ENCODE measurements at regions not wholly inside any gene's neighbourhood (a gene's known extent, or its start where the extent isn't known, plus 50 kb on each side); places are given as distances from the start of the nearest gene placed in this dataset.

DNA sequence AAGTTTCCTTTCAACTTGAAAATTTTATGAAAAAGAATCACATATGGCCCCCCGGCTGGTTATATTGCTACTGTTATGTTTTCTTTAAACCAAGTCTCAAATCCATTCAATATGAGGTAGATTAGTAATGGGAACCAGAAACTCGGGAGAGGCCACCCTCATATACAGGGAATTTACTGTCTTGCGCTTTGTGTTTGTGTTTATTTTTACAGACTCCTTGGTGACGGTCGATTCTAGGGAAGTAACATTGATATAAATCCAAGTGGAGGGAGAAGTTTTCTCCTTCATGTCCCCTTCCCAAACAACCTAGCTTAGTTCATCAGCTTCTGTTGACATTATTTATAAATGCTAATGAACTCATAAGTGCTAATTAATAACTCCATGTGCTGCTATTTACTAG lies 163.5 kb upstream of the LMO4 start:
- no peak for DNase-seq (ENCODE audit: low spot score)

DNA sequence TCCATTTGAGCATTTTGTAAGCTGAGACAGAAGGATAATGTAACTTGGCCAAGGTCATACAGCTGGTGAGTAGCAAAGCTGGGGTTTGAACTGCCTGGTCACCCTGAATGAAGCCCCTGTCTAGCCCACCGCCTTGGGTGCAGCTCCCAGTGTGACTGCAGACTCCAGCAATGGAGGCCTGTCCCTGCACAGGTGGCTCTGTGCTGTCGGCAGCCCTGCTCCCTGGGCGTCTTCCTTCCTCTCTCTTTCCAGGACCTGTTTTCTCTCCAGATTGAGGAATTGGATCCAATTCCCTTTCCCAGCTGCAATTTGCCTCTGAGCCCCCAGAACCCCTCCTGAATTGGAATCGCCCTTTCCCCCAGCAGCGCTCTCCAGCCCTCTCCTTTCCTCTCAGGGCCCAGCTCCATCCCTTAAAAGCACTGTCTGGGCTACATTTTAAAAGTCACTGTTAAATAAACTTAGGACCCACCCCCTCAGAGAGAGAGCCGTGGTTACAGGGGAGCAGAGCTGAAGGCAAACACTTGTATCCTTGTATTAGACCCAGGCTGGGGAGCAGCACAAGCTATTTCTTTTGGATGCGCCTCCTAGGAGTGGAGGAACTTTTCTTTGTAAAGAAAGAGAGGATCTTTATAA lies 161.4 kb upstream of the LMO4 start:
- DNase-seq (ENCODE audit: low spot score), result no peak

DNA sequence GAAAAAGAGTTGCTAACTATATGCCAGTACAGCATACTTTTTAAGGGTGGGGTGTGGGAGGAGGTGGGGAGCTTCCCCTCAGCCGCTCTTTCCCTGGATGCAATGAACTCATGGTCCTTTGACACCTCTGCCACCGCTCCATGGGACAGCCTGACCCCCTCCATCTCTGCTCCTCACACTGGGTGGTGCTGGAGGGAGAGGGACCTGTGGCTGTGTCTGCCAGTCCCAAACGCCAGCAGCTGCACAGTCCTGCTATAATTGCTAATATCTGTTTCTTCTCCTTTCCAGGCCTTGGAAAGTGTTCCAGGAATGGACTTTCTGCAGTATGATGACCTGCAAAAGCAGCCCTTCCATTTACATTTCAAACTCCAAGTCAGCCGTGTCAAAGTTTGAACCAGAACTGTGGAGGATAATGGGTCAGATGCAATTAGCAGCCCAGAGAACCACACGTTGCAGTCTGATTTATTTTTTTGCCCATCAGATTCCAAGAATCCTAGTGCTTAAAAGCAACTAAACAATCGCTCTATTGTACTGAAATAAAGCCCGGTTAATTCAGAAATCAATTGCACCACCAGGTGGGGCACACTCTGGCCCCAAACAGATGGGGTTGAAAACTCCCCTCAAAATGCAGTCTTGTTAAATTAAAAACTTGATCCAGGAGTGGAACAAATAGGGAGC lies 160.7 kb upstream of the LMO4 start:
- no peak for DNase-seq (ENCODE audit: low spot score)

DNA sequence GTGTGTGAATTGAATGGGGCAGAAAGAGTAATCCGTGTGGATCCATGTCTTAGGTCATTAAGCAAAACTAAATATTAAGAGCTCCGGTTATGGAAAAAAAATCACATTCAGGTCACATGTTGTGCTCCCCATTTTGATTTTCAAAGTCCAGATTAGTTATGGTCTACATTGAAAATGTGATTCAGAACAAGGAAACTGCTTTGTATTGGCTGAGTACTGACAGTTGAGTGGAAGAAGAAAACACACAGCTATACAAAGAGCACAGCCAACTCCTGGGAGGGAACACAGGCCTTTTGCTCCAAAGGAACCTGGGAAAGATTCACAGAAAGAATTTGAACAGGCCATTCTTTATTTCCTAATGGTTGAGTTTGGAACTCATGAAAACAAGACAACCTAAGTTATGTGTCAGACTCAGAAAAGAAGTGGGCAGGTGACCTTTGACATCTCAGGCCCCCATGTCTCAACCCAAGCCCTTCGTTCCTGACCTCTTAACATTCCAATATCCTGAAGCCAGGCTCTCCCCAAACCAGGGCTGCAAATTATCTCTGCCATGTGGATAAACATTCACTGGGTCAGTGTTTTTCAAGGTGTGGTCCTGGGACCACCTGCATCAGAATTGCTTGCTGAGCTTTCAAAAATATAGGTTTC lies 159.3 kb upstream of the LMO4 start:
- DNase-seq (ENCODE audit: low spot score), result no peak

DNA sequence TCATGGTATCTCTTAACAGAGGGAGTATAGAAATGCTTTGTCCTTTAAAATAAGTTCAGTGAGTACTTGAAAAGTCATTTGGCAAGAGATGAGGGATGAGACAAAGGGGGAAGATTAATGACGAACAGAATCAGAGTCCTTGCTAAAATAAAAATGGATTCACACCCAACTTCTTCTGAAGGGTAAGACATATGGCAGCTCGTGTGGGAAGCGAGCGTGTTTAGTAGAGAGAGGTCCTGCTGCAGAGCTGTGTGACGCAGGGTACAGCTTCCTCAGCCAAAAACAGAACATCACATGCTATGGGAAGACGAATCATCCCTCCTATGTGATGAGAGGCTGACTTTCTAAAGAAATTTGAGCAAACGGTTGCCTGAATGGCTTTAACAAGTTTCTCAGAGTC lies 158.5 kb upstream of the LMO4 start:
- no peak for DNase-seq (ENCODE audit: low spot score)

DNA sequence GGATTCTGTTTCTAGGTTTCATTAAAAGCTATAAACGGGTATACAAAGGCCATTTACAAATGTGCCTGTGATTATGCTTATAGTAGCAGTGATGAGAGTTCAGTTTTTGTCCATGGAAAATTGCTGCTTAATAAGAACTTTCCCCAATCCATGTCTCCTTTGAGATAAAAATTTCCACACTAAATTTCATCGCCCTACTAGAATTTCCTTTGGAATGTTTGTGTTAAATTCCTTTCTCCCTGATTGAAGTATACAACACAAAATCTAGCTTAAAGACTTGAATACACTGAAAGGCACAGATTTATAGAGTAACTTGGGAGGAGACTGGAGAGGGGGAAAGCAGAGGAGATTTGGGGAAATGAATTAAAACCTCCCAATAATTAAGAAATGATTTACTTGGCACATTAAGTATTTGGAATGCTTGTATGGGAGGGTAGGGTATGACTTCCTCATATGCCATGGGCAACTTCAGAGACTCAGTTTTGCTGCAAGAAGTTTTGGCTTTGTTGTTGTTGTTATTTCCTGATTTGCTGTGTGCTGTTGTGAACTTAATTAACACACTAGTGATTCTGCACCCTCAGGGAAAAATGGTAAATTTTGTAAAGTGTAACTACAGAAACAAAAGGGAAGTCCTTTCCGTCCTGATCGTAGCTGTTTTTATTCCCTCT lies 157.6 kb upstream of the LMO4 start:
- DNase-seq (ENCODE audit: low spot score), result no peak

DNA sequence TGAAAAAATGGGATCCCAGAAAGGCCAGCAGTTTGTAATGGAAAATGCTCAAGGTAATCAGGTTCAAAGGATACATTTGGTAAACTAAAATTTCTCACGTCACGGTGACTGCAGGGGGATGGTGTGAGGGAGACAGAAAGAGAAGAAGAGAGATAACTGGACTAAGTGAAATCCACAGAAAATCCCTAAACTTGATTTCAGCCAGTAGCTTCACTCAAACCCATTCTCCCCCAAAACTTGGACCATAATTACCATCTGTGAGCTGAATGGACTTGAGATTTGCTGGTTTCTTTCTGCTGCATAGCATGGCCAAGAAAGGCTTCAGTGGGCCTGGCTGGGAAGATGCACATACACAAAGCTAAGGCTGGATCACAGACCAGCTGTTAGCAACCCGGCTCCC lies 155.4 kb upstream of the LMO4 start:
- DNase-seq (ENCODE audit: low spot score), result no peak

DNA sequence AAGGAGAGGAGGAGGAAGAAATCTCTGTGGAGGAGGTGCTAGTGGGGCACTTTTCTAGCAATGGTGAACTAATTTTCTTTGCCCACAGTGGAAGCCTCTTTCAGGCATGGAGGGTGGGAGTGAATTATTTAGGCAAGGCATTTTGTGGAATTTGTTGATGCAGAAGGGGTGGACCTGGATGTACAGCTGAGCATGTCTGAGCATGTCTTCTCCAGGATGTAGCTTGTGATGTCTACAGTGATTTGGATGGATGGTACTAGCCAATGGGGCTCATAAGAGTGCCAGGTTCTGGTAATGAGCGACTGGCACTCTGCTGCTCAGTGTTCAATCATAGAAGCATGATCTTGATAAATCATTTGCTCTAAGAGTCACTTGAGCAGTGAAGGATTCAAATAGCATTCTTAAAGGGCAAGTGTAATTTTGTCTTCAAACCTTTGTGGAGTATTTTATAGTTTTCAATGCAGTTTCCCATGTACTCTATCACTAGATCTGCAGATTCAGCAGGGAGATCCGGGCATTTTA lies 153.9 kb upstream of the LMO4 start:
- no peak for DNase-seq (ENCODE audit: low spot score)

DNA sequence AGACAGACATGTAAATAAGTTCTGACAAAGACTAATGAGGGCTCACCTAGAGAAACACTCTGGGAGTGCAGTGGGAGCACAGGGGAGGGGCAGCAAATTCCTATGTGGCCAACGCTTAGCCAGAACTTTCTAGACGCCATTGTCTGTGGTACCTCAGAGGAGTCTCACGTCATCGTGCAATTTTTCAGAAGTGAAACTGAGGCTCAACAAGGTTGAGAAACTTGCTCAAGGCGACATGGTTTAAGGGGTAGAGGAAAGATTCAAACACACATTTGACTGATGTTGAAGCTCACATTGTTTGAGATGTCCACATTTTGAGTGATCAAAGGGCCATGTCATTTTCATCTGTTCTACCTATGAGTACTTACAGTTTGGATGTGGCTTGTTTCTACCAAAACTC lies 152.6 kb upstream of the LMO4 start:
- DNase-seq (ENCODE audit: low spot score), result no peak

DNA sequence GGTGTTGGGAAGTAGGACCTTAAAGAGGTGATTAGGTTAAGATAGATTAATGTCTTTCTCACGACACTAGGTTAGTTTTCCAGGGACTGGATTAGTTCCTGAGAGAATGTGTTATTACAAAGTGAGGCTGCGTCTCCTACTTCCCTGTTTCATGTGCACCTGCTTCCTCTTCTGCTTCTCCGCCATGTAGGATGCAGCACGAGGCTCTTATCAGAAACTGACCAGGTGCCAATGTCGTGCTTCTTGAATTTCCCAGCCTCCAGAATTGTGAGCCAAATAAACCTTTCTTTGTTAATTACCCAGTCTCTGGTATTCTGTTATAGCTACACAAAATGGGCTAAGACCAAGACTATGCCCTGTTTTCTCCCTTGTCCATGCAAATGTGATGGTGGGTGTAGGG lies 152.2 kb upstream of the LMO4 start:
- no peak for DNase-seq (ENCODE audit: low spot score)

DNA sequence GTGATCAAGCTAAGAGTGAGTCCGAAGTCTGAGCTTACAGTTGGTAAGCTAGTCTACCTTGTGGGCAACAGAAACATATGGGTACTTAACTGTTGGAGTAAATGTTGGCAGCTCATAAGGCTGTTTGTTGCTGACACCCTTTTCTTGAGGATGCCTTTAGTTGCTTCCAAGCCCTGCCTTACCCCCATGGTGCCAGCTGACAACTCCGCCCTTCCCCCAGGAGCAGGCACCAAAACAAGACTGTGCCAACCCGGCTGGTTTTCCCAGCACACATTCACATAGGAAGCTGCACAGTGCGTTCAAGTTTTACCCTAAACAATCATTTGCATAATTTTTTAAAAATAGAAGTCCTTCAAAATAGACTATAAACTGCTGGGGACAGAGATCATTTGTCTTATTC lies 150.2 kb upstream of the LMO4 start:
- DNase-seq (ENCODE audit: low spot score), result no peak

DNA sequence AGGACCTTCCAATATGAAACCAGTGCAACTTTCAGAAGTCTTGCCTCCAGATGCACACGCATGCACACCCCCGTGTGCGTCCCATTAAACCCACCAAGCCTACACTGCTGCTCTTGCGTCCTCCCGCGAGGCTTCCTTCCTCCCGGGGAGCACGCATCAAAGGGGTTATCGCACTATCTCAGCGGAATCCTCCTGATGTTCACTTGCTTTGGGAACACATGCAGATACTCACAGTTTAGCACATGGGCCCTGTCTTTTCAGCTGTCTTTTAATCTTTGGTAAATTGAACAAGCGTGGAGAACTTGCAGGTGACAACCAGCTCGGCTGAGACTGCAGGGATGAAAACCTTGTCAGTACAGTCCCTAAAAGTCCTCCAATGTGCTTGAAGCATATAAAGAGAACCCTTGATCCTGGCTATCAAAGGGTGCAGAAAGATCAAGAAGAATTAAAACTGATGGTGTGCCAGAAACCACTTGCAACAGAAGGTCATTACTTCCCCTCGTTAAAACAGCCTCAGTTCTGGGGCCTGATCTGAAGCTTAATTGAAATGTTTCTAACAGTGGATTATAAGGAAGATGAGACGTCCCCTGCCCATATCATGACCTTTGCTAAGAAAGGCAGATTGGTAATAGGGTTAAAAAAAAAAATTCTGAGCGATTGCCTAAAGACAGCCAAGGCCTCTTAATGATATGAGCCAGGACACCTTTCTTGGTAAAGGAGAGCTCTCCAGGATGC lies 149.4 kb upstream of the LMO4 start:
- no peak for DNase-seq (ENCODE audit: low spot score)

DNA sequence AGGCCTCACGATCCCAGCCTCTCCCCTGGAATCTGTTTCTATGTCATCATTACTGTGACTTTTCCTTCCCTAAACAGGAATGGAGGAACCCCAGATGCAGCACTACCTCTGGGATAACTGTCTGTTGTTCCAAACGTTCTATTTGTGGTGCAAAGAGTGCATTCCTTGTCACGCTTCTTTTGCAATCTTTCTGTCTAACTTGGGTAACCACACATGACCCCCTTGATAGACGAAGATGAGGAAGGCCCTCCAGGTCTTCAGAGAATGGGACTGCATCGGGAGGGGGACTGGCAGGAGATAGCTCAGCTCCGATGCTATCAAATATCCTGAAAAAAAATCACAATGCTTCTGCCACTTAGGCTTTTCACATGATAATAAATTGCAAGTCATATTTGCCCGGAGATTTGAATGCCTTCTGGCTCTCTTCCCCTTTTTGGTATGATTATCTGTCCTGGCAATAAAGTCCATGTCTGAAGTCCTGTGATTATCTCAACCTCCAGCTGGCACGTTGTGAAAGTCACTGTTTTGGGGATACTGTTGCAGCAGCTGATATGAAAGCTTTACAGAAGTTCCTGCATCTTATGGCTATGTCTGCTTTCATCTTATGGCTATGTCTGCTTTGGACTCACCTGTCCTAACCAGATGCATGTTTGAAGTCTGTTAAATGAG lies 148.7 kb upstream of the LMO4 start:
- DNase-seq (ENCODE audit: low spot score), result no peak

DNA sequence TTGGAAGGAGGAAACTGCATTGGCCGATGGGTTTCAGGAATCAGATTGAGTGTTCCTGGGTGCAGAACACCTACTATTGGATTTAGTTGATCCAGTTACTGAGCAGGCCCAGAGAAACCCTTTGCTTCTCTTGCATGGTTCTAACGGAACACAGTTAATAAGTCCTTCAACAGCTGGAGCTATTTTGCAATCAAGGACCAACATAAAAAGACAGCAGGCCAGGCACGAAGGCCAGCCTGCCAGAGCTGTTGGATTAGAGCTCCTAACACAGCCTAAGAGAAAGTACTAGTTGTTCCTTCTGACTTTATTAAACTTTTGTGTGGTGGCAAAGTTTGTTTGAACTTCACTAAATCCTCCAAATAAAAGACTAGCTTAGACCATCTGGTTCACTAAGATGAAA lies 148.0 kb upstream of the LMO4 start:
- DNase-seq (ENCODE audit: low spot score), result no peak

DNA sequence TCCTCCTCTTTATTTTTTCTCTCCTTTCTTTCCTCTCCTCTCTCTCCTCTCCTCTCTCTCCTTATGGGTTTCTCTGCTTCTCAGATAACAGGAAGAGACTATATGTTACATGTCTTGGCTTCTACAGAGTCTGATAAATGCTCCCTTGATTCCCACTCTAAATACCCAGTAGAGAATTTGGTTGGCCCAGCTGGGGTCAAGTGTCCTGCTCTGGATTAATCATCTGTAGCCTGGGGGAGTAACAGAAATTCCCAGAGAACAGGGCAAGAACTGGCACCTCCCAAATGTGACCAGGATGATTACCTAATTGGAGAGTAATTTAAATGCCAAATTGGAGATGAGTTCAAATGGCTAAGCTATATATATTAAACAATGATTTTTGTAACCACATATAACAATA lies 146.1 kb upstream of the LMO4 start:
- no peak for DNase-seq (ENCODE audit: low spot score)

DNA sequence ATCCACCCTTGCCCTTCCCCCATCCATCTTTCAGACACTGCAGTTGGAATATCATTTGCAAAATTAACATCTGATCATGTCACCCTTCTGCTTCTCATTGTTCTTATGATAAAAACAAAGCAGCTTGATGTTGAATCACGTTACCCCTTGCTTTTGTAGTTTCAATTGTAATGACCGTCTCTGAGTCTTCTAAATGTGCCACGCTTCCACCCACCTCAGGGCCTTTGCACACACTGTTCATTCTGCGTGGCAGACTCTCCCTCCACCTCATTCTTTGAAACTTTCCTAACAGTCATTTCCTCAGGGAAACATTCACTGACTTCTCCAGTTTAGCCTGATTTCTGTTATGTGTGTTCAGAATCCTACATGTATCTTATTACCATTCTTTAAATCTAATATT lies 143.6 kb upstream of the LMO4 start:
- DNase-seq (ENCODE audit: low spot score), result no peak

DNA sequence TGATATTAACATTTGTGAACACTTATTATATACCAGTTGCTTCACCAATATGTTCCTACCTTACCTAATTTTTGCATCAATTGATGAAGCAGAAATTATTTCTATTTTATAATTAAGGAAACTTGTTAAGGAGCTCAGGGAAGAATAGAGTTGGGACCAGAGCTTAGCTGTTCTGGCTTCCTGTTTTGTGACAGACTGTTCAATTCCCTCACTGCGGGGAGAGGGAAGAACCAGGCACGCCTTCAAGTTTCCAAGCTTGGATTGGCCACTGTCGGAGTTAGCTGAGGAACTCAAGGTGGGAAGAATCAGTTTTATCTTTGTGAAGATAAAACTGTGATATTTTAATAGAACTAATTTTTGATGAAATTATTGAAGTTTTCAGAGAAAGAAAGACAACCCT lies 142.3 kb upstream of the LMO4 start:
- no peak for DNase-seq (ENCODE audit: low spot score)

DNA sequence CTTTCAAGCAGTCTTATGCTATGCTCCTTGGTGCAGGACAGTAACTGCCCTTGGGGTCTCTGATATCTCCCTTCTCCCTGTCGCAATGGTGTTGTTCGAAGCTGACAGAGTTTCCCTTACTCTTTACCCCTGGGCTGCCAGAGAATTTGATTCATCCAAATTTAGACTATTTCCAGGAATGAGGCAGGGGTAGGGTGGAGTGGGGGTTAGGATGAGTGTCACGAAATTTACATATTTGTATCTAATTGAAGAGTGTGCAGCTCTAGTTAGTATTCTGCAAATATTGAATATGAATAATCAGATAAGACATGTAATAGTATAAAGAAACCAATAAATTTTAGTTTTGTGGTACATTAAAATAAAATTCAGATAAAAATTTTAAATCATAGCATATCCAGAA lies 140.0 kb upstream of the LMO4 start:
- no peak for DNase-seq (ENCODE audit: low spot score)

DNA sequence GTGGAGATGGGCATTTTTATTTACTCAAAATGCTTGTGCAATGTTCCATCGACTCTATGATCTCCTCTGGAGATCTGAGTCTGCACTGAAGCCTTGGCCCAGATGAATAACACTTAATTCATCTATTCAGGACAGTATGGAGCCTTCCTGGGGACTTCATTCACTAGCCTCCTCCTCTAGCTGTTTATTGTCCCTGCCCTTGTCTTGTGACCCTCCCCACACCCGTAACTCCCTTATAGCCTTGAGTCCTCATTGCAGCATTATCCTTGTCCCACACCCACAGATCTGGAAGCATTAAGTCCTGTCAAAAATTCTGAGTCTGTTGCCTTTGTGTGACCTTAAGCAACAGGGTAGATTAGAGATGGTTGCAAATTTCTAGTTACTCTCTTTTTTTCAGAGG lies 138.3 kb upstream of the LMO4 start:
- no peak for DNase-seq (ENCODE audit: low spot score)

DNA sequence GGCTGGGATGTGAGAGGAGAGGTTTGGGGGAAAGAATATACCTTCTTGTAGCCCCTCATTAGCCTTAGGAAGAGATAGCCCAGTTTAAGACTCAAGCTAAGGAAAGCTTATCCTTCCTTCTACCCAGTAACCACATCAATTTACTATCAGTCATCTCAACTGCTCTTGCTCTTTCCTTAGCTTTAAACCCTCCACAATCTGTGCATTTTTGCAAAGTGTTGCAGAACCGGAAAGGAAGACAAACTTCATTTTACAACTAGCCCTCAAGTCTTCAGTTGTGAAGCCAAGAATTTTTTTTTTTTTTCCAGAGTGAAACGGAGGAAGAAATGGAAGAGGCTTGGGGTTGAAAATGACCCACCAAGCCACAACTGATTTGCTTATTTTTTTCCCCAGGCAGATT lies 137.0 kb upstream of the LMO4 start:
- no peak for DNase-seq (ENCODE audit: low spot score)

DNA sequence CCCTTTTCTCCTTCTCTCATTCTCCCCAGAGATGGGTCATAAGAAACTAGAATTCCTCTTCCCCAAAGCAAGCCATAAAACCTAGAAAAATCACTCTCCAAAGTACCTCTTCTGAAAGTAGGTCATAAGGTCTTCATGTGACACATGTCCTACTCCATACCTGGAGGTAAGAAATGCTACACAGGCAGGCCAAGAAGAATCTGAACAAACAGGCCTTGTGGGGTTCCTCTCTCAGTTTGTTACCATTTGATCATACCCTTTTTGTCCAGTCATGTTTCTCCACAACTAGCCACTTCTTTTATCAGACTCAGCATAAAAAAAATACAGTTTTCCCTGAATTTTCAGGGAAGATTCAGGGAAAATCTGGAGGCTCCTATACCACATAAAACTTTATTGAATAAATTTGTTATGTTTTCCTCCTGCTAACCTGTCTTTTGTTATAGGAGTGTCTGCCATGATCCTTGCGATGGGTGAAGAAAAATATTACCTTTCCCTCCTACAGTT lies 134.4 kb upstream of the LMO4 start:
- DNase-seq (ENCODE audit: low spot score), result no peak

All from H4 (cell line).